HFF-Myc (cell line): ENCODE measurements at regions not wholly inside any gene's neighbourhood (a gene's known extent, or its start where the extent isn't known, plus 50 kb on each side); places are given as distances from the start of the nearest gene placed in this dataset.

Experiments used
- DNase-seq: peaks from one replicate; pipeline ENCODE4 v3.0.0-alpha.2; 2011; ENCODE audit warnings: low read depth; ENCODE audit errors: extremely low read depth
- H3K4me3 ChIP-seq: replicated peaks from 2 replicates; pipeline ENCODE4 v1.5.1; 2011; ENCODE audit warnings: low read depth, mild to moderate bottlenecking, control low read depth, low read length
- CTCF ChIP-seq: IDR thresholded peaks from 2 replicates; pipeline ENCODE4 v1.5.1; 2012; ENCODE audit warnings: mild to moderate bottlenecking, low read depth, low read length, control low read depth; ENCODE audit errors: missing control alignments

- H3K4me3 ChIP-seq = no peak overlapping the region
- no peak for DNase-seq
- no peak for TF ChIP-seq CTCF
Measured at GRCh38 chr20:53872561-53873229, 197.7 kb downstream of the BCAS1 start.

GRCh38 chr20:53872081-53872541 lies 198.3 kb downstream of the BCAS1 start:
- no peak for DNase-seq
- TF ChIP-seq CTCF = no peak
- H3K4me3 ChIP-seq = no peak overlapping the region

- no peak for DNase-seq
- H3K4me3 ChIP-seq = no peak overlapping the region
- no peak for TF ChIP-seq CTCF
Measured at GRCh38 chr20:53871541-53871940, 198.9 kb downstream of the BCAS1 start.

- H3K4me3 ChIP-seq = no peak overlapping the region
- no peak for TF ChIP-seq CTCF
- no peak for DNase-seq
Measured at GRCh38 chr20:53870426-53871315, 199.7 kb downstream of the BCAS1 start.

- H3K4me3 ChIP-seq = no peak overlapping the region
- TF ChIP-seq CTCF = peak; percentile 88
- DNase-seq = no peak
Measured at GRCh38 chr20:53869466-53870258, 200.7 kb downstream of the BCAS1 start.

- H3K4me3 ChIP-seq = no peak overlapping the region
- DNase-seq = no peak
Measured at GRCh38 chr20:53867741-53868351, 202.5 kb downstream of the BCAS1 start.

More at GRCh38 chr20:53867741-53868351, 202.5 kb downstream of the BCAS1 start:
- no peak for TF ChIP-seq CTCF
